ENCODE measurements at regions not wholly inside any gene's neighbourhood (a gene's known extent, or its start where the extent isn't known, plus 50 kb on each side); places are given as distances from the start of the nearest gene placed in this dataset.
"Not testable (repeated sequence)": the region's sequence is repeated elsewhere in the genome, so short reads cannot be mapped to it uniquely, and the experiment has no call there.

DNA sequence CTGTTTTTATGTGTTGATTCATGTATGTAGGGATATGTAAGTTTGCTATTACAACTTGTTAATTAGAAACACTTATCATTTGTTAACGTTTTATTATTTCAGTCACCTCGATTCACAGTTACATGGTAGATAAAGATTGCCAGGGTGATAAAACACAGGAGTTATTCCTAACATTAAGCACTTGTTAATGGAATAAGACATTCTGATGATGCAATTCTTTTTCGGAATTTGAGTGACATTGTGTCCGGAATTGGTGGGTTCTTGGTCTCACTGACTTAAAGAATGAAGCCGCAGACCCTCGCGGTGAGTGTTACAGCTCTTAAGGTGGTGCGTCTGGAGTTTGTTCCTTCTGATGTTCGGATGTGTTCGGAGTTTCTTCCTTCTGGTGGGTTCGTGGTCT is 624.0 kb upstream of the CITED2 start:
- DNase-seq: not testable (repeated sequence)

DNA sequence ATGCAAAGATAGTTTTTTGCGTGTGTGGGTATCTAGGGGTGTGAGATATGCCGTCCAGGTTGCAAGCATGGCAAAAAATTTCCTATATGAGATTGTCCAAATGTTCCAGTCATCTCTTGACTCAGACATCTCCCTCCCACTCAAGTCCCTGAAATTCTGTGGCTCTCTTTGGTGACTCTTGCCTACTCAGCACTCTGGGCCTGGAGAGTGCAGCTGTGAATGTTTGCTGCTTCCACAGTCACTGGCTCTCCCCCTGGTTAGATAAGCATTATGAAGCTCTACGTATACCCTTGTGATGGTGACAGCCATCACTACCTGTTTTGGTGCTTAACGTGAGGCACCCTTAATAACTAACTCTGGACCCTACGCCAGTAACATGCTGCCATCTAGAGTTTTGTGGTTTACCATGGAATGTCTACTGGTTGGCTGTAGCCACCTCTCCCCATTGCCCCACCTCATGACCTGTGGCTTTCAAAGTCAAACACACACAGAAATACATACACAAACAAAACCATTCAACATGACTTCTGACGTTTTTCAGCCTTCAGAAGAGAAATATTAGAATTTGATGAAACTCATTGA is 621.9 kb upstream of the CITED2 start:
- no peak for DNase-seq

DNA sequence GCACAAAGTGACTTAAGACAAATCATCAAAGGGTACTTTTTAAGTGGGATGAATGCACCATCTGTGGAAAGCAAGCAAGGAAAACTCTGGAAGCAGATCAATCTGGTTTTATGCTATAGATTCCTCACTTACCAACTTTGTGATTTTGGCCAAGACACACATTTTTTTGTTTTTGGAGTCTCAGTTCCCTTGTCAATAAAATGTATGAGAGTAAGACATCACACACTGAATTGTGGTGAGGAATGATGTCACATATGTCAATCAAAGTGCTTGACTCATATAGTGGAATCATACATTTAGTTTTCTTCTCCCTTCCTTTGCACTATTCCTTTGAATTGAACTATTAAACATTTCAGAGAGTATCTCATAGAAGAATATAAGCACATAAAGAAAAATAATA is 620.5 kb upstream of the CITED2 start:
- no peak for DNase-seq

DNA sequence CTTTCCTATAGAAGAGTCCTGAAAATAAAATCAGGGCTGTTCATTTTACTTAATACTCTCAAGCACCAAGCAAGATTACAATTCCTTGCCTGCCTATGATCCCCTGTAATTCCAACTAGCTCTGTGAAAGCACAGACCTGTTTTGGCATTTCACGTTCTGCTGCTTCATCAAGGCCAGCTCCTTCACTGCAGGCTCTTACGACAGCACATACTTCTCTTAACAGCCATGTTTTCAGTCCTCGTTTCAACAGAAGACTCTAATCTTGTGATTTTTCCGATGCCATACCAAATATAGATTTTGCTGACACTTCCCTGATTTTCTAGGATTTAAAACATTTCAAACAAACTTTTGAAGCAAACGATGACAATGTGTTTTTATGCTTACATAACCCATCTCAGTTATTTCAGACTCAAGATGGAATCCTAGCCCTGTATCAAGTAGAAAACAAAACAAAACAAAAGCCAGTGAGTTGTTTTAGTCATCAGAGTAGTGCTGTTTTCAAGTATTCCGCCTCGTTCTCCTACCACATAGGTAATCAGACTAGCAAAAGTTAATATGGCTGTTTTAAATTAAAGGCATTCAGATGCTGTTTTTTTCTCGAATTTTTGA is 616.5 kb upstream of the CITED2 start:
- no peak for DNase-seq

DNA sequence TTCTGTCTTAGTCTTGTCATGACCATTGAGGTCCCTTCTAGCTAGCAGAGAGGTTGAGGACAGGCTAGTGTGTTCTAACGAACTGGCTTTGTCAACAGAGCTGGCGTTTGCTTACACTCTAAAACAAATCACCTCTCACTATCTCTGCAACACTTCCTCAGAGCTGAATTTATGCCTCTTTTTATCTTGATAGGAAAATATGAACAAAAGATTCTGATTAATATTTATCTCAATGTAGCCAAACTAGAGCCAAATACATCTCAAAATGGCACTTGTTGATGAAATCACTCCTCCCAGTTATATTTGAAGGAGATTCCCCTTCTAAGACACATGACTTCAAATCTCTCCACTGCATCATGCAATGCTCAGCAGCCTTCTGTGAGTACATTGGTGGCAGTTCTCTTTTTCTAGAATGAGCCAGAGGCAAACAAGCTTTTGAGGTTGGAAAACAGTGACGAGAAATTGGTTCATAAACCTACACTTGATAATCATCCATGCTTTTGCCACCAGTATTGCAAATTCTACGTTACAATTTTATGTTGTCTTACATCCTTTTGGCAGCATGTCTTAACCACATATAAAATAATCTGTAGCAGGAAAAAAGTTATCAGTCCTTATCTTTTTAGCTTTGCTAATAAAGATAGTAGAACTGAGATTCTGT is 615.7 kb upstream of the CITED2 start:
- DNase-seq: no peak

DNA sequence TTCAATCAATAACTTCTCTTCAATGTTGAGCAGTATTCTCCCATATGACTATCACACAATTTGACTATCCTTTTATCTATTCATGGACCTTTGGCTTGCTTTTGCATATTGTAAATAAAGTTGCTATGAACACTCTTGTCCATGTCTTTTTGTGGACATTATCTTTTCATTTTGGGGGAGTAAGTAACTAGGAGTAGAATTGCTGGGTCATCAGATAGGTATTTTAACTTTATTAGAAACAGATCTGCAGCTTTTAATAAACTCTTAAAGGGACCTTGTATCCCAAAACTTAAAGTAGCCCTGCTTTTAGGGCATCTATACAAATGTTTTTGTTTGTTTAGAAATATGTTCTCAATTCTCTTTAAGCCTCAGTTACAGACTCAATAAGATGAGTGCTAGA is 614.2 kb upstream of the CITED2 start:
- DNase-seq: no peak

DNA sequence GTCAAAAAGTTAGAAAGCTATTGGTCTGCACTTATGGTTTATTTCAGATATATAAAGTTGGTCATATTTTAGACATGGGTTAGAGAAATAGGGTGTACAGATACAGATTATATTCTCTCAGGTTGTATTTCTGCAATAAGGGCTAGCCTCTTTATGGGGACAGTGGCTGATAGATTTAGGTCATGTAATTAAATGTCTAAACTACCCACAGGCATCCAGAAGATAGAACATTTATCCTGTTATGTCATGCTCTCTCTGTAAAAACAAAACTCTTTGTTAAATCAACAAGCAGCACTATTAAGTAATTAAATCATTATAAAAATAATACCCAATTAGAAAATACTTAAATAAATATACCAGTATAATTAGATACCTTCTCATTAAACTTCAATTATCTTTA is 612.6 kb upstream of the CITED2 start:
- no peak for DNase-seq

DNA sequence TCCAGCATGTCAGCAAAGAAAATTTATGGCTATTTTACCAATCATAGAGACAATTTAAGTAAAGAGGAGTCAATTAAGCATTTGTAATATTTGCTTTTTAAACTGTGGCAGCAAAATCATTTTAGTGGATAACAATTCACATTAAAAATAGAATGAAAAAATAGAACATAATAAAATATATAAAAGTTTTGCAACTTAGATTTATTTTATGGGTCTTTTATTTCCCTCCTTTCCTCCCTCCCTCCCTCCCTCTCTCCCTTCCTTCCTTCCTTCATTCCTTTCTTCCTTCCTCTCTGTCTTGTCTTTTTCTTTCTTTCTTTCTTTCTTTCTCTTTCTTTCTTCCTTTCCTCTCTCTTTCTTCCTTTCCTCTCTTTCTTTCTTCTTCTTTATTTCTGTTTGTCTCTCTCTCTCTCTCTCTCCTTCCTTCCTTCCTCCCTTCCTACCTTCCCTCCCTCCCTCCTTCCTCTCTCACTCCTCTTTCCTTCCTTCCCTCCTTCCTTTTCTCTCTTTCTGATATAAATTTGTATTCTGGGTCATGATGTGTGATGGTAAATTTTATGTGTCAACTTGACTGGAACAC is 610.9 kb upstream of the CITED2 start:
- DNase-seq: no peak

DNA sequence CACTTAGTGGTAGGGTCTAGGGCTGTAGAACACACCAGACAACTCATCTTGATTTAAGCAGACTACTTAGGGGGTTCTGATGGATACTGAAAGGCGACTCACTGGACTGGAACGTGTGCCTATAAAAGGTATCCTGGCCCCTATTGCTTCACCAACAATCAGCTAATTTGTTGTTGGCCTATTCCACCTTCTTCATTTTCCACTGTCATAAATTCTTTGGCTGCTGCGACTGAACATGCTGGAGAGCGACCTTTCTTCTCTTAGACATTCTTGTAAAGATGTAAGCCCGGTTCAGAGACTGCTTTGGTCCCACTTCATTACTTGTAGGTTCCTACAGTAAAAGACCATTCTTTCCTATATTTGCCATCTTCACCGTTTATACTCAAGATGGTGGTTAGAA is 609.9 kb upstream of the CITED2 start:
- DNase-seq: no peak

DNA sequence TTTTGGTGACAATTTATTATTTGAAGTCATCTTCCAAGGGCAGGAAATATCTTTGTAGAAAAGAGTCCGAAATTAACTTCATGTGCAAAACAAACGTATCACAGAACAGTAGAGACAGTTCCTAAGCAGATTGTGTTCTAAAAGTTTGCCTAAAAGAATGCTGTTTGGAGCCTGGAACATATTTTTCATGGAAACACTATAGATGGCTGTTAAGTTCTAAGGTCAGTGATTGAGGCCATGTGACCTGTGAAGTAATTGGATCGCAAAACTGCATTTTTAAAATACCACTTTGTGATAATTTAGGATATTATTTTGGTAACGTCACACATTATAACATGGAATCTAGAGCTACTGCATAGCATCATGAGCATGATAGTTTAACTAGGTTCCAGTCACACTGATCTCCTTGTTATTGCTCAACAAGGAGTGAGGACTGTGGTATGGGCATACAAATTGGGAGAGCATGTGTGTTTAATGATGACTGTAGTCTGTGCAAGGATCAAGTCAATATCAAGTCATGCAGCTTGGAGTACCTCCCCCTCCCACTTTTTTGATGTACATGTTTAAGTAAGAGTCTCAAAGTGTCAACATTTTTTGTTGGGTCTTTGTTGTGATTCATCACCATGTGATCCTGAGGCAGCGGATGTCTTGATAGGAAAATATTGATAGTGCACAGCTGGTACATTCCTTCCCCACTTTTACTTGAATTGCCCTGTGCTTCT is 609.3 kb upstream of the CITED2 start:
- DNase-seq: no peak

DNA sequence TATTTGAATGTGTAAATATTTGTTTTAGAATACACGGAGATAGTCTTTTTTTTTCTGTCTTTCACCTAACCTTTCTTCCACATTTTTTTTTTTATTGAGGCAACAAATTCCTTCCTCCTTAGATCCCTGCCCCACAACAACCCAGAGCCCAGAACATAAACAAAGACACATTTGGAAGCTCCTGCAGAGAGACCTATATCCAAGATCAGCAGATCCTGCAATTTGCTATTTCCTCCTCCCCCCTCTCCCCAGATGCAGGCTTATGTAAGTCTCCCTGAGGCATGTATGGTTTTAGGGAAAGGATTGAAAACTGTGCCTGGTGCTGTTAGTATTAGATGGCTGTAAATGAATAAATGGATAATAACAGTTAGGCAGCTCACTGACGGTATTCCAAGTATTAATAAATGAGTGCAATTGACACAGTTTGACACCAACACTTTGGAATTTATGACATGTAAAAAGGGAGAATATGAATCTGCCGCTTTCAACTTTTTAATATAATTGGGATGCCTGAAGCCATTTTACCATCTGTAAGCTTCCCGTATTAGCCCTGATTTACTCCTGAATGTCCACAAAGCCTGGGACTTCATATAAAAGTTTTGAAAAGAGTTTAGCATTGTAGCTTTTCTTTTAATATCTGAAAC is 608.3 kb upstream of the CITED2 start:
- DNase-seq: no peak

DNA sequence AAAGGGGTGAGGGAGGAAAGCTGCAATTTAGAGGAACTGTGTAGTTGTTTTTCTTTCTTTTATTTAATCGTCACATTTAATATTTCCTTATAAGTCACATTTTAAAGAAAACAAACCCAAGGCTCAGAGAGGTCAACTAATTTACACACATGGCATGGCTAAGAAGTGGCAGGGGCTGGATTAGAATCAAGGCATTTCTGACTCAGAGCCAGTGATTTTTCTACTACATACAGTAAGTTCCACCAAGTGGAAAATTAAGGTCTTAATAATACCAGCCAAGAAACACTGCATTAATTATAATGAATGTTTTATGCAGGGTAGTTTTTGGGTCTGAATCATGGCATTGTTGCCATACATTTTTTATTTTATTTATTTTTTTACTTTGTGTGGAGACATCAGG is 607.7 kb upstream of the CITED2 start:
- DNase-seq: no peak

DNA sequence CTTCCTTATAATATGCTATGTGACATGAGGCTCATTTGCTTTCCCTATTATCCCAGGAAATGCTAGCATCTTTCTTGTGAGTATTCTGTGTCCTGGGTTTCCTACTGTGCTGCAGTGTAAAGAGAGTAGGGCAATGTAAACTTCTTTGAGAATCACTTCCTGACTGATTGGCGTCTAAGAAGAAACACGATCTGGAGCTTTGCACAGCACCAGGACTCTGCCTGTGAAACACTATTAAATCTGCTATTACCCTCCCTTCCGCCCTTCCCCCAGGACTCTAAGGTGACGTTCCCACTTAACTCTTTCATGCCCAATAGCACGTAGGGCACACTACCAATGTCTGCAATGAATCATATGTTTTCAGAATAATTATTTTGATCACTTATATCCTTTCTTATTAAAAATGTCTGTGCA is 607.3 kb upstream of the CITED2 start:
- DNase-seq: no peak

DNA sequence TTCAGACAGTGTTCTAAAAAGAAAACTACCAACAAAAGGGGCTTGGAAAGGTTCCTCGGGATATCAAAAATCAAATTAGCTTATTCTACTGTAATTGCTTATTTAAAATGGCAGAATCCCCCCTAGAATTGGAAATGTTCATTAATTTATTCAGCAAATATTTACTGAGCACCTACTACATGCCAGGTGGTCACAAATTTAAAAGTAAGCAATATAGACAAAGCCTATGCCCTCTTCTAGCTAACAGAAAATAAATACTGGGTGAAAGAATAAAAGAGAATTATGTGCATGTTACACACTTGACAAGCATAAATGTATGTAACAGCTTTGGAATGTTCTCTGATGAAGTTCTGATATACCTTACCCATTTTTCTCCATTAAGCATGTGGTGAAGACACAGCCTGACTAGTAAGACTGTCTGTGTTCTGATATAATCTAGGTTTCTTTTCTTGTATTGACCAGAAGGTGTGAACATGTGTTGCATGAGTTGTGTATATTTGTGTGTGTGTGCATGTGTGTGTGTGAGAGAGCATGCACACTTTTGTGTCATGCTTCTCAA is 606.7 kb upstream of the CITED2 start:
- no peak for DNase-seq

DNA sequence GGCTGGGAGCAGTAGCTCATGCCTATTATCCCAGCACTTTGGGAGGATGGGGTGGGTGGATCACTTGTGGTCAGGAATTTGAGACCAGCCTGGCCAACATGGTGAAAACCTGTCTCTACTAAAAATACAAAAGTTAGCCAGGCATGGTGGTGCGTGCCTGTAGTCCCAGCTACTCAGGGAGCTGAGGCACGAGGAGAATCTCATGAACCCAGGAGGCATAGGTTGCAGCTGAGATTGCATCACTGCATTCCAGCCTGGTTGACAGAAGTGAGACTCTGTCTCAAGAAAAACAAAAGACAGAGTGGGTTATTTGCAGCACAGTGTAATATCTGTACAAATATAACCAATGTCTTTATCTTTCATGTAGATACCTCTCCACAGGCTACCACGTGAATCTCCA is 606.2 kb upstream of the CITED2 start:
- DNase-seq: not testable (repeated sequence)

DNA sequence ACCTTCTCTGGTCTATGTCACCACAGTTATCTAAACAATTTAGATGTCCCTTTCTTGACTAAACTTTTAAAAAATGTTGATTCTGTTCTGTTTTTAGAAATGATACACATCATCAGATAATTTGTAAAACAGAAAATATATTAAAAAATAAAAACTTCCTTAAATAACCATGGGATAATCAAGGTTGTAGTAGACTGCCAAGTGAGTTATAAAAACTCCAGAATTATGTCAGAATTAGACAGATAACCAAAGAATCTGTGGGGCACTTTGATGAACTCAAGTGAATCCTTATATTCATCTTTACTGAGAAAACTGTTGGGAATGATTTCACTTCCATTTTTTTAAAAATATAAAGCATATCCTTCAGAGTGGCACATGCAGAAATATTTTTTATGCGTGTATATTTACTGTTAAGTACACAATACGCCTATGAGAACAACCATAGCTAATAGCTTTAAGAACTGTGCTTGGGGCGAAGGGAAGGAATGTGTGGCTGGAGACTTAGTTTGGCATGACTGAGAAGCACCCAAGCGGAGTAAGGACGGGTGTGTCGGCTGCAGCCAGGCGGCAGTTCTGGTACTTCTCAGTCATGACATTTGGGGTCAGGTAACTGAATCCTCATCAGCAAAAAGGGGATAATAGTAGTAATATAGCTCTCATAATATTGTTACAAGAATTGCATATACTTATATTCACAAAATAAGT is 604.7 kb upstream of the CITED2 start:
- DNase-seq: no peak

DNA sequence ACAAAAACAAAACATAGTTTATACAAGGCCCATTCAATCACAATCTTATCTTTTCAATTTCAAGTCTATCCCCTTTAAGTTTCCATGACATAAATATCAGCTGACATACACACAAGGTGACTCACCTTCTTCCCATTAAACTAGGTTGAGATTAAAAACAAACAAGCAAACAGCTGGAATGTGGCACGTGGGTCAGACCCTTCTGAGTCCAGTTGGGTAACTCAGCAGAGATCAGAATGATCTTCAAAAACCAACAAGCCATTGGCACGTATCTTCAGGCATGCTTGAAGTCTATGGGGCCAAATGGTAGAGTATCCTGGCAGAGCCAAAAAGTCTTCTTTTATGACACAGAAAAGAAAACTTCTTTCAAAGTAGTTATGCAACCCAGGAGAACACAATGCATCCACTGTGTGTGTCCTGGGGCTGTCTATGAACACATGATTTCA is 603.5 kb upstream of the CITED2 start:
- no peak for DNase-seq

DNA sequence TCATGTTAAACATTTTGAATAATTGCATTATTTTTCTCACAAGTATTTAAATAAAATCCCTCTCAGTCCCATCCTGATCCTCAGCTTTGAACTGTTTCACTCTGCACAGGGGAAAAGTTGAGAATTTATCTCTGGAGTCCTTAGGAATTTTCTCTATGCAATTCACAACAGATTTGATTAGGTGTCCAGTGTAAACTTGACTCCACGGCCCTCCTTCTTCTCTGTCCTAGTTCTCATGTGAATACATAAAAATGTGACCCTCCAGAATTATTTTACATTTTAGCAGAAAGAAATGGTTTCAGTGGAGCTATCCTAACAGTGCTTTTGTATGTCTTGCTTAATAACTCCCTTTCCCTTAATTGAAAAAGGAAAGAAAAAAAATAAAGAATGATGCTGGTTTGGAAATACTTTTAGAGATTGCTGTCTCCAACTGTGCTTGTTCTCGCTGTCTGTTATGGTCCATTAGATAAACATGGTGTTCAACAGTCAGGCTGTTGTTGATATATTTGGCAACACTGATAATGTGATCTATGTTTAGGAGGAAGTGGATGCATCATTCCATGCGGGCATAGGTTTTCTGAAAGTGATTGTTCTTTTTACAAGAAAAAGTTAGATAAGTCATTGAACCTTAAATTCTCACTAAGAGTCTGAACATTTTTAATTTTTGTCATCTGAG is 599.4 kb upstream of the CITED2 start:
- DNase-seq: no peak

DNA sequence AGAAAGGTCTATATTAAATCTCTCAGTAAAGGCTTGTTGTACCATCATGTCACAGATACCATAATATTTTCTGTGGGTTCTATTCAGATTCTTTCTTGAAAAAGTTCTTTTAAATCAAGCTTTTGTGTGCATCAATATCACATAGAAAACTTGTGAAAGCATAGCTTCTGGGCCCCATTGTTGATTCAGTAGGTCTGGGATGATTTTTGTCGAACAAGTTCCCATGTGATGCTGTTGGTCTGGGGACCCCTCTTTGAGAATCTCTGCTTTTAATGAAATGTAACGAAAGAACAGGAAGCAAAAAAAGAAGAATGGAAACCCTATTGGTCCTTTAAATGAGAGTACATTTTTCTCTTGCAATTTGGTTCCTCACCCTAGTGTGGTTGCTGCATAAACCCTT is 597.7 kb upstream of the CITED2 start:
- DNase-seq: no peak

DNA sequence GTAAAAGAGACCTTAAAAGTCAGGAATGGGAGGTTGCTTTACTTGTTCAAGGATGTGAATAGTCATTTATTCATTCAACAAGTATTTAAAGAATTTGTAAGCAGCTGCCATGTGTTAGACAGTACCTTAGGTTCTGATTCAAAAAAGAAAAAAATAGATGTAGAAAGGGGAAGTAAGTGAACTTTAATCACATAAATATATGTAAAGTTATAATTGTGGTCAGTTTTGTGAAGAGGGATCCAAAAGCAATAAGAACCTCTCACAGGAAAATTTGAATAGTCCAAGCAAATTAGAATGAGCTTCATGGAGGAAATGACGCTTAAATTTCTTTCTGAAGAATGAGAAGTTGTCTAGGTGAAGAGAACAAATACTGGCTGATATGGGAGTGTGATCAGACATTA is 596.1 kb upstream of the CITED2 start:
- no peak for DNase-seq

DNA sequence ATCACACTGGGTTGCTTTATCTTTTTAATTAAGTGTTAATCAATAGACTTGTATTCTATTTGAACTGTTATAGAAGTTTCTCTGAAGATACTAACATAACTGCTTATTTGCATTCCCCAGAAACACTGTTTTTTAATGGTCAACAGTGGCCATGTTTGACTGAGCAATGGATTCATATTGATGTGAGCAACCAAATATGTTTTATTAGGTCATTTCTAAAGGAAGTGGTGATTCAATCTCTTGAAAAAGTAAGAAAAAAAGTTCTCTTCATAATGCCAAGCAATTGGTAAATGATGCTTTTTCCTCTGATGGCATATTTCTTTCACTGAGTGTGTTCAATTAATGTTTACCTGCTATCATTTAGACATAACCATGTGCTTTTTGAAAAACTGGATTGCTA is 593.0 kb upstream of the CITED2 start:
- DNase-seq: no peak

DNA sequence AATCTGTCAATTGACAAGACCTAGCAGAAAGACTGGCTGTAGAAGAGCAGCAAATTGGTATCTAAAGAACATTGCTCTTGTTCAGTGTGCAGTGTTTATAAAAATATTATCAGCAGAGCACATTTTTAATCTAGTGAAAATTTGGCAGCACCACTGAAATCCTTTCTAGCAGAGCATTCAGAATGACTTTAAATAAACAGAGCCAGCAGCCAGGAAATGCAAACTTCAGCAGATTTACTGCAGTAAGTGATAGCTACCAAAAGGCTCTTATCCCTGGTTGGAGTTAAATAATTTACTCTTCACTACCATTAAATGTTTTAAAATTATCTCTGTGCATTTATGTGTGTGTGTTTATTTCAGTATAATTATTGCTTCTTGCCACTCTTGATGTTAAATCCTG is 590.9 kb upstream of the CITED2 start:
- no peak for DNase-seq
